ENCODE measurements at regions not wholly inside any gene's neighbourhood (a gene's known extent, or its start where the extent isn't known, plus 50 kb on each side); places are given as distances from the start of the nearest gene placed in this dataset.
A peak's percentile ranks its signal among the peaks of the same experiment; 100 is the strongest.

DNA sequence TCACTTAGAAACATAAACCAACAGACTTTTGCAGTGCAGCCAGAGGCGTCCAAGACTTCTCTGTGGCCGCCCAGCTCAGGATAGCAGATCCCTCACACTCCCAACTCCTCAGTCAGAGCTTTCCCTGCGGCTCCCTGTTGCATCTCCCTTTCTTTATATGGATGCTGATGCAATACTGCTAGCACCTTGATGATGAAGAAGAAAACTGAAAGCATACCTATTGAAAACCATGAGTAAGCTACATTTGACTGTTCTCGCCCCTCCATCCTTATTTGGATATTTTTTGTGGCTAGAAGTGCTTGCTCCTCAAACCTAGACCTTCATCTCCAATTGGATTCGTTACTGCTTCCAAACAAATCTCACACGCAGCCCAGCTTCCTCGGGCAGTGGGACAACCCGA lies 57.3 kb upstream of the UBL3 start:
- ChIA-PET POLR2A (interaction anchor here (0.9 kb wide), 1 partner anchor 151 kb away, joined by 4 read pairs; no protein-coding TSS in a partner anchor), CTCF (interaction anchor here (1.0 to 2.1 kb wide), 5 partner anchors 12 to 205 kb away, joined by 3 to 10 read pairs (median 8); no protein-coding TSS in a partner anchor)
- no peak overlapping the region for H3K4me3 Mint-ChIP-seq
- intact Hi-C loops (cut with micrococcal nuclease), result no loop called here
- H3K27ac Mint-ChIP-seq, result peak overlapping the region; percentile 25
- ATAC-seq (peak; percentile 42), DNase-seq (no peak)
- peaks cover 17% of the 10 kb centered on the region for H3K4me1 Mint-ChIP-seq (ENCODE audit: low read depth)
- H3K27me3 Mint-ChIP-seq, result no peaks in the 10 kb centered on the region
- TF ChIP-seq, protein P1, sequence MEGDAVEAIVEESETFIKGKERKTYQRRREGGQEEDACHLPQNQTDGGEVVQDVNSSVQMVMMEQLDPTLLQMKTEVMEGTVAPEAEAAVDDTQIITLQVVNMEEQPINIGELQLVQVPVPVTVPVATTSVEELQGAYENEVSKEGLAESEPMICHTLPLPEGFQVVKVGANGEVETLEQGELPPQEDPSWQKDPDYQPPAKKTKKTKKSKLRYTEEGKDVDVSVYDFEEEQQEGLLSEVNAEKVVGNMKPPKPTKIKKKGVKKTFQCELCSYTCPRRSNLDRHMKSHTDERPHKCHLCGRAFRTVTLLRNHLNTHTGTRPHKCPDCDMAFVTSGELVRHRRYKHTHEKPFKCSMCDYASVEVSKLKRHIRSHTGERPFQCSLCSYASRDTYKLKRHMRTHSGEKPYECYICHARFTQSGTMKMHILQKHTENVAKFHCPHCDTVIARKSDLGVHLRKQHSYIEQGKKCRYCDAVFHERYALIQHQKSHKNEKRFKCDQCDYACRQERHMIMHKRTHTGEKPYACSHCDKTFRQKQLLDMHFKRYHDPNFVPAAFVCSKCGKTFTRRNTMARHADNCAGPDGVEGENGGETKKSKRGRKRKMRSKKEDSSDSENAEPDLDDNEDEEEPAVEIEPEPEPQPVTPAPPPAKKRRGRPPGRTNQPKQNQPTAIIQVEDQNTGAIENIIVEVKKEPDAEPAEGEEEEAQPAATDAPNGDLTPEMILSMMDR (IDR thresholded peaks at IDR 0.05), result no peak
- no peaks in the 10 kb centered on the region for H3K36me3 Mint-ChIP-seq (ENCODE audit: low read depth)
- H3K9me3 Mint-ChIP-seq, result no peaks in the 10 kb centered on the region

DNA sequence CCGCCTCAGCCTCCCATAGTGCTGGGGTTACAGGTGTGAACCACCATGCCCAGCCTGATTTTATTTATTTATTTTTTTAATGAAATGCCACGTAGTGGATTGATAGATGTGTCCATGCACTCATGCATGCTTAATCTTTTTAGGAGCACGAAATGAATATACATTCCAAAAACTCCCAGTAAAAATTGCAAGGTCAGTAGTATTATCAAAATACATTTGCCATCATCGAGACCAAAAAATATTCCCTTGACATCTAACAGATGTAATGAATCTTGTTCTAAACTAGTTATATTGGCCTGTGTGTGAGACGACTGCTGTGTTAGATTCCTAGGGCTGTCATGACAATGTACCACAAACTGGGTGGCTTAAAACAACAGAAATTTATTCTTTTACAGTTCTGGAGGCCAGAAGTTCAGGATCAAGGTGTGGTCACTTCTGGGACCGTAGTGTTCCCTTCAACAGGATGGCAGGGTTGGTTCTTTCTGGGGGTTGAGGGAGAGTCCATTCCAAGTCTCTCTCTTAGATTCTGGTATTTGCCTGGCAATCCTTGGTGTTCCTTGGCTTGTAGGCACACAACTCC lies 56.1 kb upstream of the UBL3 start:
- POLR2A ChIA-PET, result no interaction called here
- intact Hi-C loops (cut with micrococcal nuclease), result no loop called here
- TF ChIP-seq, protein P1 (IDR thresholded peaks at IDR 0.05), result no peak
- DNase-seq, result no peak
- Mint-ChIP-seq H3K27ac (no peak overlapping the region), H3K4me3 (no peak overlapping the region), H3K9me3 (no peaks in the 10 kb centered on the region), H3K4me1 (ENCODE audit: low read depth) (peaks cover 27% of the 10 kb centered on the region), H3K27me3 (no peaks in the 10 kb centered on the region), H3K36me3 (ENCODE audit: low read depth) (no peaks in the 10 kb centered on the region)
- no peak for ATAC-seq
- CTCF ChIA-PET, result interaction anchor here (1.1 to 2.1 kb wide), 2 partner anchors 18 to 207 kb away, joined by 5 to 10 read pairs; no protein-coding TSS in a partner anchor

- CTCF ChIA-PET, result interaction anchor here (0.7 to 1.3 kb wide), 3 partner anchors 17 to 207 kb away, joined by 3 to 4 read pairs (median 3); no protein-coding TSS in a partner anchor
- Mint-ChIP-seq H3K4me1 (ENCODE audit: low read depth) (peaks cover 27% of the 10 kb centered on the region), H3K9me3 (no peaks in the 10 kb centered on the region), H3K27ac (no peak overlapping the region), H3K27me3 (no peaks in the 10 kb centered on the region), H3K36me3 (ENCODE audit: low read depth) (no peaks in the 10 kb centered on the region), H3K4me3 (no peak overlapping the region)
- POLR2A ChIA-PET, result no interaction called here
- ATAC-seq (no peak), DNase-seq (no peak)
- intact Hi-C loops (cut with micrococcal nuclease), result no loop called here
- TF ChIP-seq, protein P1 (IDR thresholded peaks at IDR 0.05), result no peak
Observed at GRCh38 chr13:29905845-29906244, 55.4 kb upstream of the UBL3 start.

DNA sequence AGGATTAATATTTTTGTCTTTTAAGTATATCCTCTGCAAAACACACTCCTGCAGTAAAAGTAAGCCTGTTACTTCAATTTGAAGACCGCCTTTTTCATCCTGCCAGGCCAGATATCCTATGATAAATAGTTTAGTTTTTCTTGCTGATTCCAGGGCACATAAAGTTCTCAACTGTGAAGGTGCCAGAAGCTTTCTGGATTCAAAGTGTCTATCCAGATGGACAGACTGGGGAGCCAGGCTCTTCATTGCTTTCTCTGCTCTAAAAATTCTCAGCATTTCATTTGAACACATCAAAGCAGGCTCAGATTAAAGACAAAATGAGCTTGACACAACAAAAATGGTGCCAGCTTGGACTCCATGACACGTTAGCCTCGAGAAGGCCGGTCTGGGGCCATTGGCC lies 53.6 kb upstream of the UBL3 start:
- CTCF ChIA-PET, result interaction anchor here (2.9 kb wide), 1 partner anchor 20 kb away, joined by 10 read pairs; no protein-coding TSS in a partner anchor
- intact Hi-C loops (cut with micrococcal nuclease), result no loop called here
- H3K4me3 Mint-ChIP-seq, result no peak overlapping the region
- no peaks in the 10 kb centered on the region for H3K36me3 Mint-ChIP-seq (ENCODE audit: low read depth)
- POLR2A ChIA-PET, result no interaction called here
- DNase-seq (no peak), ATAC-seq (no peak)
- no peaks in the 10 kb centered on the region for H3K27me3 Mint-ChIP-seq
- TF ChIP-seq, protein P1 (IDR thresholded peaks at IDR 0.05), result no peak
- H3K9me3 Mint-ChIP-seq, result no peaks in the 10 kb centered on the region
- H3K27ac Mint-ChIP-seq, result no peak overlapping the region
- H3K4me1 Mint-ChIP-seq (ENCODE audit: low read depth), result peaks cover 27% of the 10 kb centered on the region

DNA sequence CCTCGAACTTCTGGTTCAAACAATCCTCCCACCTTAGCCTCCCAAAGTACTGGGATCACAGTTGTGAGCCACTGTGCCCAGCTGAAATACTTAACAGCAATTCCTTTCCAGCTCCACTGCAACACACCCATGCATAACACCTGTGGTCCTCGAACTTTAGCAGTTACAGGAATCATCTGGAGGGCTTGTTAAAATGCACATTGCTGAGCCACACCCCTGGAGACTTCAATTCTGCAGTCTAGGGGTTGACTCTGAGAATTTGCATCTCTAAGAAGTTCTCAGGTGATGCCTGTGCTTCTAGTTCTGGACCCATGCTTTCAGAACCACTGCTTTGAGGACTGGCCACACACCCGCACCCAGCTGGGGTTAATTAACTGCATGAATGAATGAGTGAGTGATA lies 53.1 kb upstream of the UBL3 start:
- CTCF ChIA-PET, result interaction anchor here (1.8 to 2.9 kb wide), 2 partner anchors 20 to 32 kb away, joined by 4 to 10 read pairs; no protein-coding TSS in a partner anchor
- ATAC-seq, result no peak
- no peaks in the 10 kb centered on the region for H3K9me3 Mint-ChIP-seq
- POLR2A ChIA-PET, result interaction anchor here (1.5 kb wide), 1 partner anchor 22 kb away, joined by 3 read pairs; no protein-coding TSS in a partner anchor
- no peak for DNase-seq
- no peaks in the 10 kb centered on the region for H3K36me3 Mint-ChIP-seq (ENCODE audit: low read depth)
- TF ChIP-seq, protein P1 (IDR thresholded peaks at IDR 0.05), result no peak
- intact Hi-C loops (cut with micrococcal nuclease), result no loop called here
- H3K4me3 Mint-ChIP-seq, result no peak overlapping the region
- peaks cover 27% of the 10 kb centered on the region for H3K4me1 Mint-ChIP-seq (ENCODE audit: low read depth)
- no peaks in the 10 kb centered on the region for H3K27me3 Mint-ChIP-seq
- no peak overlapping the region for H3K27ac Mint-ChIP-seq

All from activated CD8-positive, alpha-beta T cell treated with anti-CD3 and anti-CD28 coated beads for 36 hours (primary cell).